ENCODE measurements at regions not wholly inside any gene's neighbourhood (a gene's known extent, or its start where the extent isn't known, plus 50 kb on each side); places are given as distances from the start of the nearest gene placed in this dataset.

DNA sequence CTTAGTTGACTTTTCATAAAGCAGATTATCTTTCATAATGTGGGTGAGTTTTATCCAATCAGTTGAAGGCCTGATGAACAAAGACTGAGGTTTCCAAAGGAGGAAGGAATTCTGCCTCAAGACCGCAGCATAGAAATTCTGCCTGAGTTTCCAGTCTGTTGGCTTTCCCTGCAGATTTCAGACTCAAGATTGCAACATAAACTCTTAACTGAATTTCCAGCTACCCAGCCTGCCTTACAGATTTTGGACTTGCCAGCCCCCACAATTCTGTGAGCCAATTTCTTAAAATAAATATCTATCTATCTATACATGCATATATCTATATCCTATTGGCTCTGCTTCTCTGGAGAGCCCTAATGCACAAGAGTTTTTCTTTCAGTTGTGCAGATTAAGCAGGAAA, 57.3 kb upstream of the SMLR1 start:
- TF ChIP-seq, protein P1, sequence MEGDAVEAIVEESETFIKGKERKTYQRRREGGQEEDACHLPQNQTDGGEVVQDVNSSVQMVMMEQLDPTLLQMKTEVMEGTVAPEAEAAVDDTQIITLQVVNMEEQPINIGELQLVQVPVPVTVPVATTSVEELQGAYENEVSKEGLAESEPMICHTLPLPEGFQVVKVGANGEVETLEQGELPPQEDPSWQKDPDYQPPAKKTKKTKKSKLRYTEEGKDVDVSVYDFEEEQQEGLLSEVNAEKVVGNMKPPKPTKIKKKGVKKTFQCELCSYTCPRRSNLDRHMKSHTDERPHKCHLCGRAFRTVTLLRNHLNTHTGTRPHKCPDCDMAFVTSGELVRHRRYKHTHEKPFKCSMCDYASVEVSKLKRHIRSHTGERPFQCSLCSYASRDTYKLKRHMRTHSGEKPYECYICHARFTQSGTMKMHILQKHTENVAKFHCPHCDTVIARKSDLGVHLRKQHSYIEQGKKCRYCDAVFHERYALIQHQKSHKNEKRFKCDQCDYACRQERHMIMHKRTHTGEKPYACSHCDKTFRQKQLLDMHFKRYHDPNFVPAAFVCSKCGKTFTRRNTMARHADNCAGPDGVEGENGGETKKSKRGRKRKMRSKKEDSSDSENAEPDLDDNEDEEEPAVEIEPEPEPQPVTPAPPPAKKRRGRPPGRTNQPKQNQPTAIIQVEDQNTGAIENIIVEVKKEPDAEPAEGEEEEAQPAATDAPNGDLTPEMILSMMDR (IDR thresholded peaks at IDR 0.05), result no peak
- H3K36me3 ChIP-seq, result no peaks in the 10 kb centered on the region
- H3K27ac ChIP-seq, result no peak overlapping the region
- H3K9me3 ChIP-seq, result no peaks in the 10 kb centered on the region
- no peak overlapping the region for H3K4me3 ChIP-seq
- DNase-seq, result no peak
- no peaks in the 10 kb centered on the region for H3K27me3 ChIP-seq (ENCODE audit: low read depth)
- H3K4me1 ChIP-seq, result no peaks in the 10 kb centered on the region
- no peak for ATAC-seq
- intact Hi-C loops (cut with DNase I), result no loop called here

DNA sequence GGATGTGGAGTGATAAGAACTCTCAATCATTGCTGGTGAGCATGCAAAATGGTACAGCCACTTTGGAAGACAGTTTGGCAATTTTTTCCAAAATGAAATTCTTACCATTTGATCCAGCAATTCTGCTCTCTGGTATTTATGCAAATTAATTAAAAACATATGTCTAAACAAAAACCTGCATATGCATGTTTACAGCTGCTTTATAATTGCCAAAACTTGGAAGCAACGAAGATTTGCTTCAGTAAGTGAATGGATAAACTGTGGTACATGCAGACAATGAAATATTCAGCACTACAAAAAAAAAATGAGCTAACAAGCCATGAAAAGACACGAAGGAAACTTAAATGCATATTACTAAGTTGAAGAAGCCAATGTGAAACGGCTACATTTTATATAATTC, 55.5 kb upstream of the SMLR1 start:
- H3K9me3 ChIP-seq, result no peaks in the 10 kb centered on the region
- H3K27me3 ChIP-seq (ENCODE audit: low read depth), result no peaks in the 10 kb centered on the region
- TF ChIP-seq, protein P1 (IDR thresholded peaks at IDR 0.05), result no peak
- ATAC-seq (no peak), DNase-seq (no peak)
- no peak overlapping the region for H3K4me3 ChIP-seq
- no peaks in the 10 kb centered on the region for H3K4me1 ChIP-seq
- H3K36me3 ChIP-seq, result no peaks in the 10 kb centered on the region
- H3K27ac ChIP-seq, result no peak overlapping the region
- intact Hi-C loops (cut with DNase I), result no loop called here

DNA sequence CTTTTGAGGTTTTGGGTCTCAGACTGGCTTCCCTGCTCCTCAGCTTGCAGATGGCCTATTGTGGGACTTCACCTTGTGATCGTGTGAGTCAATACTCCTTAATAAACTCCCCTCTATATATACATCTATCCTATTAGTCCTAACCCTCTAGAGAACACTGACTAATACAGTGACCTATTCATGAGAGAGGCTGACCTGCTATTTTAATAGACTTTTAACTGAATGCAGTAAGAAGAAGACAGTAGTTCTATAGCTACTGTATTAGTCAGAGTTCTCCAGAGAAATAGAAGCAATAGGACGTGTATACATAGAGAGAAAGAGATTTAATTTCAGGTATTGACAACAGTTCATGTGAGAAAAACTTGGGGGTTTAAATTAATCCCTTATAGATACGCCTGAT, 53.3 kb upstream of the SMLR1 start:
- H3K9me3 ChIP-seq, result no peaks in the 10 kb centered on the region
- intact Hi-C loops (cut with DNase I), result no loop called here
- H3K36me3 ChIP-seq, result no peaks in the 10 kb centered on the region
- no peak overlapping the region for H3K27ac ChIP-seq
- no peak overlapping the region for H3K4me3 ChIP-seq
- ATAC-seq (no peak), DNase-seq (no peak)
- peaks cover 5% of the 10 kb centered on the region for H3K4me1 ChIP-seq
- no peaks in the 10 kb centered on the region for H3K27me3 ChIP-seq (ENCODE audit: low read depth)
- TF ChIP-seq, protein P1 (IDR thresholded peaks at IDR 0.05), result no peak

DNA sequence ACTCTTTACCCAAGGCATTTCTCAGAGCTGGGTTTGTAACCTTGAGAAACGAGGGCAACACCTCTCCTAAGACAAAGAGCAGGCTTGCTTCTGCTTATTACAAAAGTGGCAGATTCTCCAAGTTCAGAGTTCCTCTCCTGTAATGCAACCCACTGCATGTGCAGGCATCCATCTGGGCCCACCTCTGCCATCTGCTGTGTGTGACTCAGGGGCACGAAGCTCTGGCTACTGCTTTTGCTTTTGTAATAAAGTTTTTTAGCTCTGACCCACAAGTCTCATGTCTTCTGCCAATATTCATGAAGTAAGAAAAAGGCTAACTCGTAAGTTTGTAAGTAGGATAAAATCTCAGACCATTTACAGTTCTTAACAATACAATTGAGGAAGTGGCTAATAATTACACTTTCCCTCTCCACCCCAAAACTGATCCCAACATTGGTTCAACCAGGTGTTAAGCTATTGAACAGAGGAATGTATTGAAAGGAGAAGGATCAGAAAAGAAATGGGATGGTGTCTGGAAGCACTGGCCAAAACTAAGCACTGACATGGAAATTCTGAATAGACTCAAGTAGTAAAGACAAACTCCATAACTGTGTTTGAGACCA, 51.7 kb upstream of the SMLR1 start:
- no peak for DNase-seq
- ATAC-seq, result no peak
- Histone ChIP-seq H3K4me3 (no peak overlapping the region), H3K36me3 (no peaks in the 10 kb centered on the region), H3K4me1 (peaks cover 15% of the 10 kb centered on the region), H3K9me3 (no peaks in the 10 kb centered on the region), H3K27ac (no peak overlapping the region), H3K27me3 (ENCODE audit: low read depth) (no peaks in the 10 kb centered on the region)
- TF ChIP-seq, protein P1 (IDR thresholded peaks at IDR 0.05), result no peak
- intact Hi-C loops (cut with DNase I), result no loop called here

DNA sequence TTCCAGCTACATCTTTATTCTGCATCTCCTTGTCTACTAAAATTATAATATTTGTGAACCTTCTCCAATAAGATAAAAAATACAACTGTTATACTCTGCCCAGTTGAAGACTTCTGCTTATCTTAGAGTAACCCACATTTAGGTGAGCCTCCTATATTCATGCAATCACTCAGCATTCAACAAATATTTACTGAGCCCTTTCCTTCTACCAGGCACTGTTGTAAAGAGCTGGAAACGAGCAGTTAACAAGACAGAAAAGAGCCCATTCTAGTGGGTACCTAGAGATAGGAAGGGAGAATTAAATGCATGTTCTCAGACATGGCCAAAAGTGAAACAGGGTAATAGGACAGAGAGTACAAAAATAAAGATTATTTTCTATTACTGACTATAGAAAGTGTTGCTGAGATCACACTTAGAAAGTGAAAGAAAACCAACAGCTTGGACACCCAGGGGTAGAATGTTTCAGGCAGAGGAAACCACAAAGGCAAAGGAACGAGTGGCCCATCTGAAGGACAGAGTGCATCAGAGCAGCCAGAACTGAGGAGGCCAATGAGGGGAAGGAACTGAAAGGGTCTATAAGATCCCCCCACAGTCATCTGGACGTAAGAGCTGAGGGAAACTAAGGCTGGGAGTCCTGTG, 50.8 kb upstream of the SMLR1 start:
- Histone ChIP-seq H3K36me3 (no peaks in the 10 kb centered on the region), H3K9me3 (no peaks in the 10 kb centered on the region), H3K4me3 (no peak overlapping the region), H3K27ac (no peak overlapping the region), H3K27me3 (ENCODE audit: low read depth) (no peaks in the 10 kb centered on the region), H3K4me1 (peaks cover 15% of the 10 kb centered on the region)
- TF ChIP-seq, protein P1 (IDR thresholded peaks at IDR 0.05), result no peak
- DNase-seq, result no peak
- ATAC-seq, result no peak
- intact Hi-C loops (cut with DNase I), result no loop called here
